ENCODE measurements at regions not wholly inside any gene's neighbourhood (a gene's known extent, or its start where the extent isn't known, plus 50 kb on each side); places are given as distances from the start of the nearest gene placed in this dataset.

DNA sequence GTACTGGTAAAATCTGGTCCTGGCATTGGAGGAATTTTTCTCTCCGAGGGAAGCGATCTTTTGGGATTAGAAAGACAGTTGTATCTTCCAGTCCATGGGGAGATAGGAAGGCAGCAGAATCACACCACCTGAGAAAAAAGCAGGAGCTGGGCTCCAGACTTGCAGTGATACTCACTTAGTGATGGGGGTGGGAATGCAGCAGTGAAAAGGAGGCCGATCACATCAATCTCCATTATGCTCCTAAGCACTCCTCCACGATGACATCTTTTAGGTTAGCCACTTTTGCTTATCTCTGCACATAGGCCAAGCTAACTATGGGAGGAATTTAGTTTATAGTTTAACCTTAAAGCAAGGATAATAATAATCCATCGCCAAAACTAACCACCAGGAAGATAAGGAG, 219.0 kb downstream of the DMAC1 start:
- 83% methylated on average over 5 of the region's 5 CpGs; no CpG with 5 or more reads in 1 of the 2 experiments for WGBS, 2 experiments (ENCODE audit: extremely low coverage in 1 of 2, insufficient coverage in 1 of 2, insufficient read length in 1 of 2, insufficient replicate concordance in 2 of 2, low coverage in 1 of 2, low lambda C conversion rate in 2 of 2, missing lambda C conversion rate in 1 of 2)
- Histone ChIP-seq H2BK120ac (replicated peaks; ENCODE audit: low read depth, low read length) (no peak overlapping the region), H4K20me1 (replicated peaks in 1 of 2; ENCODE audit: control insufficient read depth in 1 of 2, insufficient read depth in 2 of 2, low read length in 2 of 2) (no peaks in the 10 kb centered on the region), H2BK15ac (ENCODE audit: low read length) (no peak overlapping the region), H3K4me3 (ENCODE audit: extremely low read depth in 1 of 4, insufficient read depth in 2 of 4, low read depth in 3 of 4, low read length in 4 of 4) (no peak overlapping the region), H3K36me3 (ENCODE audit: control insufficient read depth in 2 of 4, insufficient read depth in 4 of 4, low read length in 3 of 4) (no peaks in the 10 kb centered on the region), H4K91ac (replicated peaks; ENCODE audit: insufficient read length, low read length) (no peak overlapping the region), H3K27ac (ENCODE audit: low read depth, low read length) (no peak overlapping the region), H2BK20ac (ENCODE audit: low read length) (no peak overlapping the region), H4K5ac (ENCODE audit: insufficient read length, low read depth, low read length) (no peak overlapping the region), H3K14ac (ENCODE audit: insufficient read length) (no peak overlapping the region), H3K9ac (replicated peaks in 1 of 4; ENCODE audit: extremely low read depth in 1 of 4, low read depth in 3 of 4, low read length in 3 of 4) (no peak overlapping the region), H3K27me3 (replicated peaks in 1 of 4; ENCODE audit: control insufficient read depth in 3 of 4, extremely low read depth in 1 of 4, insufficient read depth in 3 of 4, low read length in 3 of 4) (no peaks in the 10 kb centered on the region), H2AK5ac (ENCODE audit: low read depth, low read length) (no peak overlapping the region), H2BK12ac (ENCODE audit: low read depth, low read length) (no peak overlapping the region), H3K23ac (ENCODE audit: insufficient read length) (no peak overlapping the region), H3K4ac (replicated peaks; ENCODE audit: insufficient read length, low read depth, low read length) (no peak overlapping the region), H2BK5ac (ENCODE audit: low read depth, low read length) (no peak overlapping the region), H4K8ac (ENCODE audit: extremely low read depth, insufficient read depth, low read length) (no peak overlapping the region), H3K4me2 (ENCODE audit: insufficient read depth in 1 of 2, low read depth in 2 of 2, low read length in 2 of 2) (no peak overlapping the region), H3K4me1 (replicated peaks in 1 of 4; ENCODE audit: control insufficient read depth in 3 of 4, insufficient read depth in 4 of 4, low read length in 3 of 4) (peaks cover 0 to 5% (median 1%) of the 10 kb centered on the region in 4 experiments; a peak in 3 of 7 replicates), H3K56ac (replicated peaks; ENCODE audit: insufficient read length, low read depth, low read length) (no peak overlapping the region), H3K23me2 (ENCODE audit: low read depth, low read length) (no peaks in the 10 kb centered on the region), H3K9me3 (ENCODE audit: insufficient read depth in 2 of 2, low read depth in 1 of 2, low read length in 1 of 2) (no peaks in the 10 kb centered on the region), H3K79me2 (ENCODE audit: control insufficient read depth in 1 of 2, insufficient read depth in 2 of 2, low read length in 2 of 2) (no peaks in the 10 kb centered on the region), H3K18ac (ENCODE audit: extremely low read depth, low read length) (no peak overlapping the region), H3K79me1 (ENCODE audit: low read depth, low read length) (no peaks in the 10 kb centered on the region), H2AFZ (ENCODE audit: low read length) (no peak overlapping the region)
- POLR2A ChIA-PET (ENCODE audit: partially characterized antibody): no interaction called here
- FAIRE-seq (no peak), DNase-seq (ENCODE audit: low read depth in 1 of 2, low spot score in 2 of 2) (no peak)
- TF ChIP-seq NANOG (IDR thresholded peaks at IDR 0.05; ENCODE audit: insufficient read depth, low read depth, low read length, poor library complexity, severe bottlenecking) (no peak), NRF1 (IDR thresholded peaks at IDR 0.05; ENCODE audit: low read depth, low read length) (no peak), CHD2 (IDR thresholded peaks at IDR 0.05; ENCODE audit: low read length) (no peak), GABPA (IDR thresholded peaks at IDR 0.05; ENCODE audit: borderline replicate concordance, insufficient read depth, low read length) (no peak), RAD21 (IDR thresholded peaks at IDR 0.05 in 1 of 2, conservative IDR thresholded peaks at IDR 0.05 in 1 of 2; ENCODE audit: low read depth in 2 of 2, low read length in 2 of 2) (no peak), RBBP5 (IDR thresholded peaks at IDR 0.05; ENCODE audit: borderline replicate concordance, low read depth, low read length) (no peak), TAF7 (optimal IDR thresholded peaks at IDR 0.05; ENCODE audit: borderline replicate concordance, low read depth, low read length) (no peak)
- CTCF ChIA-PET (ENCODE audit: partially characterized antibody): interaction anchor here (3.0 kb wide), 1 partner anchor 10 kb away, joined by 13 read pairs; no protein-coding TSS in a partner anchor

Data from H1 (cell line).